Right renal pelvis (tissue), 4 donors: ENCODE measurements at regions not wholly inside any gene's neighbourhood (a gene's known extent, or its start where the extent isn't known, plus 50 kb on each side); places are given as distances from the start of the nearest gene placed in this dataset.

ENCODE experiments used
- DNase-seq, 4 donors: peaks; one replicate each; pipeline ENCODE4 v3.0.0-alpha.2; 2013; ENCODE audit warnings: low read depth in 4 of 4, low spot score in 3 of 4, missing footprints in 1 of 4

DNA sequence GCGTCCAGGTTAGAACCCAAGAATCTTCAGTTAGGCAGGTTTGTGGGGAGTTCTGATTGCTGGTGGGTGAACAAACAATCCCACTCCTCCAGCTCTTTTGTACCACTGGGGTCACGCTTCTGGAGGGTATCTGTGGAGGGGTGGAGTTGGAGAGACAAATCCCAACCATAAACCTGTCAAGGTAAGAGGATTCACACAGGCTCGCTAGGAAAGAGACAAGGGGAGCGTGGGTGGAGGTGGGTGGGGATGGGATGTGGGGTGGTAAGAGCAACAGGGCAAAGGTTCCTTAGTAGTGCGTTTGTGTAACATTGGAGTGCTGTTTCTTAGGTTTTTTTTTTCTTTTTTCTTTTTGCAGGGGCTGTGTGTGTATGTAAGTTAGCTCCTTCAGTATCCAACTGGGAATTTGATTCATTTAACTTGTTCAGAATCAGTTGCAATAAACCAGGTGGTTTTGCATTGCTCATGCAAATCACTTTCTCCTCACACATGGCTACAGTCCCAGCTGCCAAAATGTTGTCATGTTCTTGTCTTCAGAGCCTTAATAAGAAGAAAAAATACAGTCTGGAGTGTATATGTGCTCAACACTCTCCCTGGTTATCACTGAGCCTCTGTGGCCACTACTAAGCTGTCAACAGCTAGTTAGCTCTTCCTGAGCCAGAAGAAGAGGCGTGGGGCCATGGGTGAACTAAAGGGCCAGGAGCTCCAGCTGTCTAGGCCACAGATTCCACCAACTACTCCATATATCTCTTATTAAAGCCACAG lies 164.0 kb upstream of the RAD23B start:
- DNase-seq, result no peak

DNA sequence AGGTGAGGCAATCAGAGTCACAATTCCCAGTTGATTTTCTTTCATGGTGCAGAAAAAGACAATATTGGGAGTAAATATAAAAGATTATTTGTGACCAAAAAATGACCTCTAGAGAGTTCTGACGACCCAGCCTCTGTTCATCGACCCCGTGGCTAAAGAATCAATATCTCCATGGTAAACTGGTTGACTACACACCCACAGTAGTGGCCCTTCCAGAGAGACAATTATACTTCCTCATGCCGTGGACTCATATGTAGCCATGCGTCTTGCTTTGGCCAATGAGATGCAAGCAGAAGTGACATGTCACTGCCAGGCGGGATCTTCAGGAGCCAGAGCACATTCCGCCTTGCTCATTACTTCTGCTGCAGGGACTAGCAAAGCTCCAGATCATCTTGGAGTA lies 163.3 kb upstream of the RAD23B start:
- no peak for DNase-seq

DNA sequence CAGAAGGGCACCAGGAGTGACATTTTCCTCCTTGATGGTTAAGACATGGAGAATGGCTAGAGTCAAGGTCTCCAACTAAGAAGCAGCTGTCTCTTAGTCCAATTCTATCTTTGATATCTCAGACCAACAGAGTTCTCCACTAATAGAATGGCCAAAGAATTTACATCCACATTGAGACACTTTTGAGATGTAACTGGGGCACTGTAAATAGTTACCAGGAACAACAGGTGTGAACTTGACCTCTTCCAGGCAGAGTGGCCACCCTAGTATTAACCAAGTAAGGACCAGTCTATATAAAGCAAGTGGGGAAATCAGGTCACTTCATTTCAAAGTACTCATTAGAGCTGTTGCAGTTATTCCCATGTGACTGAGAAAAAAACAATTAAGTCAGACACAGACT lies 159.7 kb upstream of the RAD23B start:
- DNase-seq, result no peak

DNA sequence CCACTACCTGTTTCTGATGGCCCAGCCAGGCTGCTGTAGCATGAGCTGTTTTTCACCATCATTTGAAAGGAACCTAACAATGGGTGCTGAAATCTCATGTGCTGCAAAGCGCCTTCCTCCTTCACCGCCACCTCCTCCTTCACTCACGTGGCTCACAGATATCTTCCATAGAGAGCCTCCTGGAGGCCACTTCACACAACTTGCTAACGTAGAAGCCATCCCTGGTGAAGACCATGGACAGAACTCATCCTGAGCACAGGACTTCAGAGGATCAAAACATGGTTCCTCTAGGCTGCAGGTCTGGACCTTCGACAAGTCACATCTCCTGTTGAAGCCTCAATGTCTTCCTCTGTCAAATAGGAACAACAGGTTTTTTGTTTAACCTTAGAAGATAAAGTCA lies 155.5 kb upstream of the RAD23B start:
- no peak for DNase-seq

DNA sequence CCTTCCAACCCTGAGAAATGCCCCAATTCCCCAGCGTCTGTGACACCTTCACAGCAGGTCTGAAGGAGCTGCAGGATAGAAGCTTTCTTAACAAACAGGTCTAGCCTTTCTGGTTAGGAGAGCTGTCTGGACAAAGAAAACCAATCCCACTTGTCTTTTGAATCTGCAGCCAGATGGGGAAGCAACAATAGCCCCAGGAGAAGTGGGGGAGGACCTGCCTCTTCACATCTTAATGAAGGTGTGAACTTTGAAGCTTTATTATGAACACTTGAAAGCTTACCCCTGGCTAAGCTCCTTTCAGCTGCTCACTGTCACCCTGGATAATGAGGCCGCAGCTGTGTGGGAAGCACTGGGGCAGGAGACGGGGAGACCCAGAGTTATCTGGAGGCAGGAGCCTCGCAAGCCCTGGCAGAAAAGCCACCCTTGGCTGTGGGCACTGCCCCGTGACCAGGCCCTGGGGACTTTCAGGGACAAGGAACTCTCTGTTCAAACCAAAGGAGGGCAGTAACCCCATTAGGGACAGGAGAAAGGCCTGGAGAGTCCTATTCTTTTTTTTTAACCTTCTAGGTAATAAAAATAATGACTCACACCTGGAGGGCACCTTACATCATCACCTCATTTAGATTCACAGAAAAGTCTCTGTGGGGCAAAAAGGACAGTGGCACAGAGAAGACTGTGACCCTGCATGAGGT lies 151.8 kb upstream of the RAD23B start:
- no peak for DNase-seq

DNA sequence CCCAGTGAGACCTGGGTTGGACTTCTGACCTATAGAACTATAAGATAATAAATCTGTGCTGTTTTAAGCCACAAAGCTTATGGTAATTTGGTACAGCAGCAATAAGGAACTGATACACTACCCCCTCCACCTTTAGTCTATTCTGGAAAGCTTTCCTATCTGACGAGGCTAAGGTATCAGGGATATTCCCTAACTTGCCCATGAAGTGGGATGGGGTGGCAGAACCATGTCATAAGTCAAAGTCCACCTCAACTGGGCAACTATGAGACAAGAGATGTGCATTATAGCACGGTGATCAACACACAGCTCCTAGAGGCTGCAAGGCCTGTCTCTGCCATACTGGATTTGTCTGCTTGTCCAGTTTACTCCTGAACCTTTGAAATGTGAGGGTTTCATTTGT lies 146.8 kb upstream of the RAD23B start:
- no peak for DNase-seq

DNA sequence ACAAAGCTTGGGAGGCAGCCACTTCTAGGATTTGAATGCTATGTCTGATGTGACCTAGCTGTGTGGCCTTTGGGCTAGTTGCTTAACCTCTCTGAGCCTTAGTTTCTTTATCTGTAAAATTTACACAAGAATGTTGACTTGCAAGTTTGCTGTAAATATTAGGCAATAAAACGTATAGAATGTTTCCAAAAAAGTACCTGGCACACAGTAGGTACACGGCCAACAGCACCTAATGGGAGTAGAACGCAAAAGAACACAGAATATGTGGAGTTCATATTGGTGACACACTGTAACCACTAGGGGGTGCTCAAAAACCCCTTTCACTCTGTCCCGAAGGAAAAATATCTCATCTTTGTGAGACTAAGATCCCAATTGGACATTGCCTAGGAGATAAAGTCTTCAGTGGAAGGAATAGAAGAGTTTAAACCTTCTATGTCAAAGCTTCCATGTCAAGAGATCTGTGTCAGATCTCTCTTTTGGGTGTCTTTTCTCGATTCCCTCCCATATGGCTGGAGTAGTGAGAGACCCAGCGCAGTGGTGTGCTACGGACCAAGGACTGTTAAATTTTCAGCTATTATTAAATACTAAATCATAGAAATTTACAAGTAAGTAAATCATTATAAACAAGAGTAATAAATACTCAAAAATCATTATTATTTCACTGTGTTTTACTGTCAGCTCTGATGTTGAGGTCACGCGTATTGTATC lies 145.4 kb upstream of the RAD23B start:
- no peak for DNase-seq

DNA sequence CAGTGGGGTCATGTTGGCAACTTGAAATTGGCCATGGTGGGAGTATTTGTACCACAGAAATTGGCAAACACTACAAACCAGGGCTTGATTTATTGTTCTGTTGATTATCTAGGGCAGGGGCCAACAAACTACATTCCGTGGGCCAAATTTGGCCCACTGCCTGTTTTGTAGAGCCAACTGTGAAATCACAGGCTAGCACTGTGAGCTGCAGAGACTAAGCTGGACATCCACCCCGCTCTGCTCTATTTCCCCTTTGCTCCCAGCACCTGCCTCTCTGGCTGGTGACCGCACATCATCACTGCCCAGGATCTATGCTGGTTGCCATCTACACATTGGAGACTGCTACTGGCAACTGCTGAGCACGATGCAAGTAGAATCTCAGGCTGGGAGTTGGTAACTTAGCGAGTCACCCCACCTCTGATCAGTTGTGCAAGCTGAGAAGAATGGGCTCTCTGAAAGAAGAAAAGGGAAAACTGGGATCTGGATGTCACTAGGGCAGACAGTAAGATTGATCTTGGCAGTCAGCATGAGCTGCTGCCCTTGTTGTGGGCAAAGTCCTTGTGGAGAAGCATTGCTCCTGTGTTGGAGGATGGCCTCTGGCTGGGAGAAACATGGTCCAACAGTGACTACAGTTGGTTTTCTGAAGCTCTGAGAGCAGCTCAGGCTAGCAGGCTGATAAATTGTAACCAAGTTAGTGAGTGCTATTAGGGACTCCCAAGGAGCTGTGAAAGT lies 144.7 kb upstream of the RAD23B start:
- DNase-seq, result no peak

DNA sequence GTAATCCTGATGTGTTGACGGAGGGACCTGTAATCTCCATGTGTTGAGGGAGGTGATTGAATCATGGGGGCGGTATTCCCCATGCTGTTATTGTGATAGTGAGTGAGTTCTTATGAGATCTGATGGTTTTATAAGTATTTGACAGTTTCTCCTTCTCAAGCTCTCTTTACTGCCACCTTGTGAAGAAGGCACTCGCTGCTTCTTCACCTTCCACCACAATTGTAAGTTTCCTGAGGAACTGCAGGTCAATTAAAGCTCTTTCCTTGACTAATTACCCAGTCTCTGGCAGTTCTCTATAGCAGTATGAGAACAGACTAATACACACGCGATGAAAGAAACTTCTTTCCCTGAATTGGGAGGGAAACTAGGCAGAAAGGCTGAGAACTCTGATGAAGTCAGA lies 141.1 kb upstream of the RAD23B start:
- no peak for DNase-seq

DNA sequence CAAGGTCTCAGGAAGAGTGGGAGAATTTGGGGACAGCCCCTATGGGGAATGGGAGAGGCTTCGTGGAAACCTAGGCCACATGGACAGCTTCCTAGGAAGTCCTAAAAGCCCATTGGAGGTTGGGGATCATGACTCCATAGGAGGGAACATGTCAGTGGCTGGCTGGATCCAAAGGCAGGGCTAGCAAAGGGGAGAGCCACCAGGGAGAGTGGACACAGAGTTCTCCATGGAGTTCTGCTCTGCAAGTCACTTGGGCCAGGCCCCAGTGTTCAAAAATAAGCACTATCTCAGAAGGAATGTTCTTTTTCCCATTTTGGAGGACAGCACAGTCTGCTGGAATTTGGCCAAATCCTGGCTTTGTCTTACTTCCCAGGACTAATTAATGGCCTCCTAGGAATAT lies 140.6 kb upstream of the RAD23B start:
- DNase-seq, result no peak

DNA sequence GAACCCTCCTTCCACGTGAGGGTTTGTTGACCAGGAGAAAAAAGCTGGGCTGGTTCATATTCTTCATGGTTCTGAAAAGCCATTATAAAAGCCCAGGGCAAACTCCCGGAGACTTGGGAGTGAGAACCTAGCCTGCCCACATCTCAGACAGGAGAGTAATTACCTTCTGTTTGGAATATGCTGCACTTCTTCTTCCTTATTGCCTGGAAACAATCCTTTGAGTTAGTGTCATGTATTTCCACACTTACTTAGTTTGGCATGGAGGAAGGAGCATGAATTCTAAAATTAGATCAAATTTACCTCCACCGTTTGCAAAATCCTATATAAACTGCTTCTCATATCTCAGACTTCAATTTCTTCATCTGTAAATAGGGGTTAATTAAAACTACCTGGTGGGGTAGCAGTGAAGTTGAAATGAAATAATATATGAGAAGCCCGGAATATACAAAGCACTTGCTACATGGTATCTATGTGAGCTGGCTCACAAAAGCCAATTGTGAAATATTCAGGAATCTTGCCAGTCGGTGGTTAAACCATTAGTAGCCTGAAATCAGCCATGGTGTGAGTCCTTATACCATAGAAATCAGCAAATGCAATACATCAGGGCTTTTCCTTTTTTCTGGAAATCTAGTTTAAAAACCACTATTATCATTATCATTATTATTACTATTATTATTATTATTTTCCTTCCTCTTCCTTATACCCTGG lies 140.0 kb upstream of the RAD23B start:
- no peak for DNase-seq

DNA sequence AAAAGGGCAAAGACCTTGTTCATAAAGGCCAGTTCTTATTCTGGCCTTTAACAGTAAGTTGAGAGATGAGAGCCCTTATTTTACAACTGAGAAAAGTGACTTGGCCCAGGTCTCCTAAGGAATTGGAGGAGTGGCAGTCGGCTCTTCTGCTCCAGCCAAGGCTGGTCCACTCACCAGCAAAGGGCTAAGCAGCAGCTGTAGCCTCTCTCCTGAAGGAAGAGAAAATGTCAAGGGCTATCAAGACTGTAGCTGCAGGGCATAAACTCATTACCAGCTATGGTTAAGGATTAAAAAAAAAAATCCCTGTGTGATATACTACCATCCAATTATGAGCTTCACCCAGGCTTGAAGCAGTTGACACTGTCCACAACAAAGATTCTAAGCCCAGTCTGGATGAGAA lies 138.6 kb upstream of the RAD23B start:
- DNase-seq, result no peak

DNA sequence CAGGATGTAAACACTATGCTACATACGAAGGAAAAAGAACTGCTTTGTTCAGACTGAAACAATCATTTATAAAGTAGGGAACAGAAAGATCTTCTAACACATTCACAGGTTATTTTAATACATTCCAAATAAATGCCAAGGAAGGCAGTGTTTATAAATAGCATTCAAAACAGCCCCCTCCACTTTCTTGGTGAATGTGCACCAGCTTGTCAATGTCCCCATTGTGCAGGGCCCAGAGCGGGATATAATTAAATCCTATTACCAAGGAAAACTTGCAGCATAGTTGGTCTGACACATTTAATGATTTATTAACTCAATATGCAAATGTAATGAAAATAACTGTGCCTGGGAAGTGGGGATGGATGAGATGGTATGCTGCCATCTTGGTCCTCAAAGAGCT lies 135.9 kb upstream of the RAD23B start:
- DNase-seq, result no peak

DNA sequence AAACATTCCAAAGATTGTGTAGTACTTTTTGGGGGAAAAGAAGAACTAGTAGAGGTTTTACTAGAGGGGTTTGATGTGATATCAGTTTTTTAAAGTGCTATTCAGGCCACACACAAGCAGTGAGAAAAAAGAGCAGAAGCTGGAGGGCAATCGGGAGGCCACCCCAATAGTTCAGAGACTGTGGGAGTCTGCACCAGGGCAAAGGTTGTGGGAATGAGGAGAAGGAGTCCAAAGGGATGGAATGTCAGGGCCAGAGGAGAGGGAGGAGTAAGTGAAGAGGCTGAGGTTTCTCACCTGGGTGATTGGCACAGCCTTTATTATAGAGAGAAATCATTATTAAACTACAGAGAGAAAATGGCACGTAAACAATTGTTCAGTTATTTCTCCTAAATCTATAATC lies 134.9 kb upstream of the RAD23B start:
- DNase-seq, result no peak

DNA sequence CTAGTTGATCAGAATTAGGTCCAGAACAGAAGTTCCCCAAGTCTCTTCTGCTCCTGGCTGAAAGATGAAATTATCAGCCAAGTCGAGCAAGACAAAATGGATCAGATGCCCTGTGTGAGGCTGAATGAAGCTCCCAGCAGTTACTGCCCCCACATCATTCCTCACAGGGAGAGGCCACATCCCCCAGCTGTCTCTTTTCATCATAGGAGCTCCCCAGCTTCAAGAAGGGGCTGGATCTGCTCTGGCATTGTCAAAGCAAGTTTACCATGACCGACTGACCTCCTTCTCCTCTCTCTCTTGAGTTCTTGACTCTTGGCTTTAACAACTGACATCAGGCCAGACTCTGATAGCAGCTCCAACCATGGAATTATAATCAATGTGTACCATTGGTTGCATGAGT lies 133.3 kb upstream of the RAD23B start:
- no peak for DNase-seq

DNA sequence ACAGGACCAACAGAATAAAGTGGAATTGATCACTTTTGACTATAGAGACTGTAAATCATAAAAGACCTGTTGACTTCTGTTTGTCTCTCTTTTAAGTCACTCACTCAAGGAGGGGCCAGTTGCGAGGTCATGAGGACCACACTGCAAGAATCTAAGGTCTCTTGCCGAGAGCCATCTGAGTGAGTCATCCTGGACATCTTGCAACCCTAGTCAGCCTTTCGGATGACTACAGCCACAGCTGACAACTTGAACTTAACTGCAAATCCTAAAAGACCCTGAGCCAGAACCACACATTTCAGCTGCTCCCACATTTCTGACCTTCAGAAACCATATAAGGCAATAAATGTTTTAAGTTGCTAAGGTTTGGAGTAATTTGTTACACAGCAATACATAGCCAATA lies 129.7 kb upstream of the RAD23B start:
- DNase-seq, result no peak

DNA sequence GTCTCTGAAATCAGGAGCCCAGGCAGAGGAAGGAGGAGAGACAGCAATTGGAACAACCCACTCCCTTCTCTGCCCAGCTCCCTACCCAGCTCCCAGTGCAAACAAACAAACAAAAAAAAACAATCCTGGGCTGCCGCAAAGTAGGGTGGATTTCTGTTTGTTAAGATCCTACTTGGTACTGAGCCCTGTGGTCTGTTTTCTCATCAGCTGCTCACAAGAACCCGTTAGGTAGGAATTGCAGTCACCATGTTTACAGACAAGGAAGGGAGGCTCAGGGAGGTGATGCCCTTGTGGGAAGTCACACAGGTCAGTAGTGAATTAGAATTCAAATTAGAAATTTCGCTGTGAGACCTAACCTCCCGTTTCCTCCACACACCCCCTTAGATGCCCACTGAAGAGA lies 128.8 kb upstream of the RAD23B start:
- DNase-seq, result no peak

DNA sequence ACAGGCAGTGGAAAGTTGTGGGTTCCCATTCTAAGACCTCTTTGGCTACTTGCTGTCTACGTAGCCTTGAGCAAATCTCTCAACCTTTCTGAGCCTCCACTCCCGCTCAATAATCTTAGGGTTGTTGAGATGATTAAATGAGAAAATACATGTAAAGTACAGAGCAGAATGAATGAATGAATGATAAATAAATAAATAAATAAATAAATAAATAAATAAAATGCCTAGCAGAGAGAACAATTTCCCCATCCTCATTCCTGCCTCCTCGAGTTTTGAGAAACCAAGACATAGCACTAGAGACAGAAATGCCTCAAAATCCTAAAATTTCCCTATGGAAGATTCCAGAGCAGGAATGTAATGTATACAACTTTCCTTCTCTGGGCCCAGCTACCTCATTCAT lies 128.3 kb upstream of the RAD23B start:
- DNase-seq, result no peak

DNA sequence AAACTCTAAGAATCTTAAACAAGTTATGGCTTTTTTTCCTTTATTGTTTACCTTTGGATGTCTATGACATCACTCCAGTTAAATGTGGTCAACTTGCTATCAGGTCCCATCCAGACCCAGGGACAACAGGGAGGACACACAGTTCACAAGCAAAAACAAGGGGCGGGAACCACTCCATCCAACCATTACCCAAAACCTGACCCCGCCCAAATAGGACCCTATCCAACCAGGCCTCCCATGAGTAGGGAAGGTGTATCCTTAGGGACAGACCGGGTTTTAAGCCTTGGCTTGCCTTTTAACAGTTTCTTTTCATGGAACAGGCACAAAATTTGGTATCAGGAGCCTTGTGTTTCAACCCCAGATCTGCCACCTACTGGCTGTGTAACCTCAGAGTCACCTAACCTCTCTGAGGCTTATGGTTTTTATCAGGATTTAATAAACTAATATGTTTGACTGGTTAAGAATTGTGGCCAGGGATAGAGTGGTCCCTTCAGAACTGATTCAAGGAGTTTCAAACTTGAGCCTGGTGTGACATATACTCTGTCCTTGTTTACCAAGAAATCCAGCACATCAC lies 127.7 kb upstream of the RAD23B start:
- no peak for DNase-seq

DNA sequence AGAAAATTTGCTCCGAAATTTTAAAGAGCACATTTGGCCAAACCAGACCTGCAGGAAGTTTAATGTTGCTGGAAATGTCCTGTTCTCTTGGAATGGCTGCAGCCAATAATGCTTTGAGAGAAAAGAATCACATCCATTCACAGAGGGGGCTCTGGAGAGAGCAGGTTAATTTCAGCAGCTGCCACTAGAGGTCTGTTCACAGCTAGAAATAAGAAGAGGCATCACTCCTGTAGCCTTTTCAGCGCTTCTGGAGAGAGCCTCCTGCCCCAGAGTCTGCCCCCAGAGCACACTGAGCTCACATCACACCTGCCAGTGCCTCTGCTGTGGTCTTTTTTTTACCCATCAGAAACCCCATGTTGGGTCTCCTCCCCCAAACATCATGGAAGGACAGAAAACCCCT lies 124.8 kb upstream of the RAD23B start:
- DNase-seq, result peak in 2 of 4 donors; percentile 9 to 20
